ENCODE measurements at regions not wholly inside any gene's neighbourhood (a gene's known extent, or its start where the extent isn't known, plus 50 kb on each side); places are given as distances from the start of the nearest gene placed in this dataset.

- TF ChIP-seq AFF4 (CRISPR knock-in tag; IDR thresholded peaks at IDR 0.05; ENCODE audit: borderline replicate concordance): no peak
- TF ChIP-seq OVOL2 (CRISPR knock-in tag; IDR thresholded peaks at IDR 0.05; ENCODE audit: borderline replicate concordance): no peak
- no peak for TF ChIP-seq CDX4 (CRISPR knock-in tag; IDR thresholded peaks at IDR 0.05; ENCODE audit: borderline replicate concordance)
- no peak for TF ChIP-seq ZNF263 (CRISPR knock-in tag; IDR thresholded peaks at IDR 0.05; ENCODE audit: low read depth)
- no peak for TF ChIP-seq GTF2I (CRISPR knock-in tag; conservative IDR thresholded peaks at IDR 0.05)
- TF ChIP-seq HMGXB4 (CRISPR knock-in tag; IDR thresholded peaks at IDR 0.05): no peak
Measured at GRCh38 chr7:54084340-54084739, 457.8 kb upstream of the VSTM2A start (continued).

GRCh38 chr7:54090652-54091213, 451.4 kb upstream of the VSTM2A start:
- ATAC-seq (peak; percentile 92), DNase-seq (ENCODE audit: low spot score) (no peak)
- Mint-ChIP-seq H3K4me3 (no peak overlapping the region), H3K36me3 (no peaks in the 10 kb centered on the region), H3K4me1 (peaks cover 7% of the 10 kb centered on the region), H3K27me3 (ENCODE audit: low read depth) (no peaks in the 10 kb centered on the region), H3K27ac (no peak overlapping the region), H3K9me3 (peaks cover 8% of the 10 kb centered on the region)
- ChIA-PET CTCF (no interaction called here), POLR2A (no interaction called here)
- no peak for TF ChIP-seq KAT7 (CRISPR knock-in tag; IDR thresholded peaks at IDR 0.05; ENCODE audit: borderline replicate concordance)
- TF ChIP-seq, protein P1, sequence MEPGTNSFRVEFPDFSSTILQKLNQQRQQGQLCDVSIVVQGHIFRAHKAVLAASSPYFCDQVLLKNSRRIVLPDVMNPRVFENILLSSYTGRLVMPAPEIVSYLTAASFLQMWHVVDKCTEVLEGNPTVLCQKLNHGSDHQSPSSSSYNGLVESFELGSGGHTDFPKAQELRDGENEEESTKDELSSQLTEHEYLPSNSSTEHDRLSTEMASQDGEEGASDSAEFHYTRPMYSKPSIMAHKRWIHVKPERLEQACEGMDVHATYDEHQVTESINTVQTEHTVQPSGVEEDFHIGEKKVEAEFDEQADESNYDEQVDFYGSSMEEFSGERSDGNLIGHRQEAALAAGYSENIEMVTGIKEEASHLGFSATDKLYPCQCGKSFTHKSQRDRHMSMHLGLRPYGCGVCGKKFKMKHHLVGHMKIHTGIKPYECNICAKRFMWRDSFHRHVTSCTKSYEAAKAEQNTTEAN (CRISPR knock-in tag; IDR thresholded peaks at IDR 0.05): no peak
- TF ChIP-seq PRDM15 (CRISPR knock-in tag; IDR thresholded peaks at IDR 0.05): no peak
- TF ChIP-seq PREB (CRISPR knock-in tag; IDR thresholded peaks at IDR 0.05; ENCODE audit: borderline replicate concordance): no peak
- TF ChIP-seq RELA (CRISPR knock-in tag; IDR thresholded peaks at IDR 0.05; ENCODE audit: borderline replicate concordance): no peak
- TF ChIP-seq ATF1 (CRISPR knock-in tag; IDR thresholded peaks at IDR 0.05): no peak
- TF ChIP-seq, protein P2, sequence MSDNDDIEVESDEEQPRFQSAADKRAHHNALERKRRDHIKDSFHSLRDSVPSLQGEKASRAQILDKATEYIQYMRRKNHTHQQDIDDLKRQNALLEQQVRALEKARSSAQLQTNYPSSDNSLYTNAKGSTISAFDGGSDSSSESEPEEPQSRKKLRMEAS (CRISPR knock-in tag; IDR thresholded peaks at IDR 0.05): no peak
- TF ChIP-seq ZNF232 (CRISPR knock-in tag; IDR thresholded peaks at IDR 0.05): no peak
- TF ChIP-seq SP1 (CRISPR knock-in tag; conservative IDR thresholded peaks at IDR 0.05): no peak
- TF ChIP-seq CREB1 (CRISPR knock-in tag; IDR thresholded peaks at IDR 0.05): no peak
- TF ChIP-seq ATF2 (CRISPR knock-in tag; IDR thresholded peaks at IDR 0.05; ENCODE audit: borderline replicate concordance, low read depth): no peak
- TF ChIP-seq ZNF219 (CRISPR knock-in tag; IDR thresholded peaks at IDR 0.05; ENCODE audit: borderline replicate concordance): no peak
- no peak for TF ChIP-seq CTCF (IDR thresholded peaks at IDR 0.05)

All from WTC11 (cell line).